Posterior cingulate gyrus (tissue), 11 donors: ENCODE measurements at regions not wholly inside any gene's neighbourhood (a gene's known extent, or its start where the extent isn't known, plus 50 kb on each side); places are given as distances from the start of the nearest gene placed in this dataset.
"Not testable (repeated sequence)": the region's sequence is repeated elsewhere in the genome, so short reads cannot be mapped to it uniquely, and the experiment has no call there.

ENCODE experiments used
- DNase-seq, 10 donors: peaks; one replicate each; pipeline versions ENCODE4 v3.0.0 to v3.0.0-alpha.2; 2020 to 2021; ENCODE audit warnings: mixed read lengths in 3 of 10
- intact Hi-C: fragments of 100-400 bp; cut with DNase I; formaldehyde crosslinking; loops from one replicate; pipeline ENCODE4 v1.15.1; 2023

- intact Hi-C loops, result no loop called here
Observed at GRCh38 chr7:17043012-17043877, 161.5 kb upstream of the AGR3 start.

GRCh38 chr7:17044396-17044795, 162.6 kb upstream of the AGR3 start:
- DNase-seq, result no peak
- intact Hi-C loops, result no loop called here

More at GRCh38 chr7:17043012-17043877, 161.5 kb upstream of the AGR3 start:
- DNase-seq, result no peak

- intact Hi-C loops, result no loop called here
Observed at GRCh38 chr7:17044861-17045260, 163.1 kb upstream of the AGR3 start.

GRCh38 chr7:17046259-17046658, 164.5 kb upstream of the AGR3 start:
- no peak for DNase-seq
- intact Hi-C loops, result no loop called here

More at GRCh38 chr7:17044861-17045260, 163.1 kb upstream of the AGR3 start:
- DNase-seq, result no peak

- intact Hi-C loops, result no loop called here
- no peak for DNase-seq
Observed at GRCh38 chr7:17046666-17047065, 164.9 kb upstream of the AGR3 start.

GRCh38 chr7:17053164-17053563, 171.4 kb upstream of the AGR3 start:
- intact Hi-C loops, result not testable (repeated sequence)
- peak in 1 of 10 donors; percentile 51 for DNase-seq

GRCh38 chr7:17054206-17054605, 172.4 kb upstream of the AGR3 start:
- intact Hi-C loops, result no loop called here

GRCh38 chr7:17054836-17055235, 173.1 kb upstream of the AGR3 start:
- DNase-seq, result no peak
- intact Hi-C loops, result no loop called here

More at GRCh38 chr7:17054206-17054605, 172.4 kb upstream of the AGR3 start:
- no peak for DNase-seq

GRCh38 chr7:17055596-17055995, 173.8 kb upstream of the AGR3 start:
- no peak for DNase-seq
- intact Hi-C loops, result no loop called here

GRCh38 chr7:17056491-17057142, 174.8 kb upstream of the AGR3 start:
- intact Hi-C loops, result no loop called here
- DNase-seq, result no peak

- intact Hi-C loops, result no loop called here
- DNase-seq, result no peak
Observed at GRCh38 chr7:17057143-17057509, 175.3 kb upstream of the AGR3 start.

GRCh38 chr7:17058568-17058967, 176.8 kb upstream of the AGR3 start:
- no peak for DNase-seq
- intact Hi-C loops, result no loop called here

GRCh38 chr7:17060051-17060450, 178.3 kb upstream of the AGR3 start:
- DNase-seq, result no peak
- intact Hi-C loops, result no loop called here

GRCh38 chr7:17061443-17061842, 179.7 kb upstream of the AGR3 start:
- DNase-seq, result no peak
- intact Hi-C loops, result no loop called here

- DNase-seq, result no peak
- intact Hi-C loops, result no loop called here
Observed at GRCh38 chr7:17062151-17063044, 180.6 kb upstream of the AGR3 start.

GRCh38 chr7:17063045-17063383, 181.2 kb upstream of the AGR3 start:
- intact Hi-C loops, result no loop called here
- no peak for DNase-seq

- intact Hi-C loops, result no loop called here
- DNase-seq, result no peak
Observed at GRCh38 chr7:17067691-17068090, 185.9 kb upstream of the AGR3 start.

GRCh38 chr7:17069146-17069545, 187.4 kb upstream of the AGR3 start:
- no peak for DNase-seq
- intact Hi-C loops, result no loop called here

- intact Hi-C loops, result no loop called here
- DNase-seq, result no peak
Observed at GRCh38 chr7:17070231-17070708, 188.5 kb upstream of the AGR3 start.

GRCh38 chr7:17071866-17072265, 190.1 kb upstream of the AGR3 start:
- intact Hi-C loops, result no loop called here
- no peak for DNase-seq
